ENCODE measurements at regions not wholly inside any gene's neighbourhood (a gene's known extent, or its start where the extent isn't known, plus 50 kb on each side); places are given as distances from the start of the nearest gene placed in this dataset.

GRCh38 chr1:219686171-219686570 lies 73.3 kb upstream of the ZC3H11B start:
- Histone ChIP-seq H2BK20ac (ENCODE audit: low read depth, low read length) (no peak overlapping the region), H3K27ac (ENCODE audit: insufficient read depth, low read length) (no peak overlapping the region), H2AK5ac (ENCODE audit: low read depth, low read length) (no peak overlapping the region), H3K4me2 (ENCODE audit: low read depth, low read length) (no peak overlapping the region), H3K36me3 (ENCODE audit: control insufficient read depth, insufficient read depth, low read length) (no peaks in the 10 kb centered on the region), H3K18ac (ENCODE audit: low read depth, low read length) (no peak overlapping the region), H3K79me1 (ENCODE audit: low read depth in 1 of 2, low read length in 2 of 2) (no peaks in the 10 kb centered on the region), H3K14ac (replicated peaks; ENCODE audit: low read depth, low read length) (no peak overlapping the region), H3K9me3 (ENCODE audit: control insufficient read depth, insufficient read depth, low read length) (no peaks in the 10 kb centered on the region), H4K91ac (ENCODE audit: insufficient read depth, low read depth, low read length) (no peak overlapping the region), H3K23ac (ENCODE audit: low read depth, low read length) (no peak overlapping the region), H2AK9ac (replicated peaks; ENCODE audit: low read depth, low read length, poor library complexity) (no peak overlapping the region), H3K9ac (ENCODE audit: low read depth, low read length) (no peak overlapping the region), H3K4ac (ENCODE audit: low read depth, low read length) (no peak overlapping the region), H4K8ac (ENCODE audit: low read depth in 2 of 2, low read length in 2 of 2) (no peak overlapping the region), H2BK120ac (ENCODE audit: low read depth, low read length) (no peak overlapping the region), H3K27me3 (ENCODE audit: control insufficient read depth, insufficient read depth, low read length) (no peaks in the 10 kb centered on the region), H3K4me3 (ENCODE audit: insufficient read depth, low read depth, low read length) (no peak overlapping the region), H4K5ac (ENCODE audit: low read depth, low read length) (no peak overlapping the region), H3K9me1 (ENCODE audit: insufficient read depth, low read length) (no peaks in the 10 kb centered on the region), H3K56ac (ENCODE audit: extremely low read depth, insufficient read depth, low read length) (no peak overlapping the region), H4K20me1 (ENCODE audit: insufficient read depth, low read length) (no peaks in the 10 kb centered on the region), H2AFZ (replicated peaks; ENCODE audit: low read length, poor library complexity) (no peak overlapping the region), H3K4me1 (ENCODE audit: control insufficient read depth, insufficient read depth, low read length) (no peaks in the 10 kb centered on the region), H2BK15ac (ENCODE audit: low read depth, low read length) (no peak overlapping the region), H2BK5ac (ENCODE audit: low read depth, low read length, poor library complexity, severe bottlenecking) (no peak overlapping the region)
- in situ Hi-C loops (cut with MboI; ENCODE audit: low sequenced_read_pairs) (no loop called here), intact Hi-C loops (cut with micrococcal nuclease) (no loop called here), dilution Hi-C loops (cut with HindIII; ENCODE audit: low sequenced_read_pairs, unreplicated experiment) (no loop called here)
- no peak for DNase-seq
- no peak for ATAC-seq (ENCODE audit: low read depth)
- WGBS, 2 experiments (ENCODE audit: extremely low coverage in 2 of 2, insufficient read length in 1 of 2): 83% methylated on average over 2 of the region's 2 CpGs; no CpG with 5 or more reads in 1 of the 2 experiments
- TF ChIP-seq, protein P1, sequence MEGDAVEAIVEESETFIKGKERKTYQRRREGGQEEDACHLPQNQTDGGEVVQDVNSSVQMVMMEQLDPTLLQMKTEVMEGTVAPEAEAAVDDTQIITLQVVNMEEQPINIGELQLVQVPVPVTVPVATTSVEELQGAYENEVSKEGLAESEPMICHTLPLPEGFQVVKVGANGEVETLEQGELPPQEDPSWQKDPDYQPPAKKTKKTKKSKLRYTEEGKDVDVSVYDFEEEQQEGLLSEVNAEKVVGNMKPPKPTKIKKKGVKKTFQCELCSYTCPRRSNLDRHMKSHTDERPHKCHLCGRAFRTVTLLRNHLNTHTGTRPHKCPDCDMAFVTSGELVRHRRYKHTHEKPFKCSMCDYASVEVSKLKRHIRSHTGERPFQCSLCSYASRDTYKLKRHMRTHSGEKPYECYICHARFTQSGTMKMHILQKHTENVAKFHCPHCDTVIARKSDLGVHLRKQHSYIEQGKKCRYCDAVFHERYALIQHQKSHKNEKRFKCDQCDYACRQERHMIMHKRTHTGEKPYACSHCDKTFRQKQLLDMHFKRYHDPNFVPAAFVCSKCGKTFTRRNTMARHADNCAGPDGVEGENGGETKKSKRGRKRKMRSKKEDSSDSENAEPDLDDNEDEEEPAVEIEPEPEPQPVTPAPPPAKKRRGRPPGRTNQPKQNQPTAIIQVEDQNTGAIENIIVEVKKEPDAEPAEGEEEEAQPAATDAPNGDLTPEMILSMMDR (conservative IDR thresholded peaks at IDR 0.05; ENCODE audit: low read depth, low read length): no peak
- TF ChIP-seq MXI1 (IDR thresholded peaks at IDR 0.05; ENCODE audit: borderline replicate concordance, low read depth, low read length) (no peak), MAZ (IDR thresholded peaks at IDR 0.05; ENCODE audit: borderline replicate concordance, low read depth, low read length) (no peak), RFX5 (IDR thresholded peaks at IDR 0.05; ENCODE audit: low read depth, low read length) (no peak), FOS (IDR thresholded peaks at IDR 0.05; ENCODE audit: low read depth, low read length) (no peak), SMC3 (IDR thresholded peaks at IDR 0.05; ENCODE audit: low read depth, low read length) (no peak), RCOR1 (IDR thresholded peaks at IDR 0.05; ENCODE audit: insufficient replicate concordance, low read length) (no peak), CEBPB (IDR thresholded peaks at IDR 0.05; ENCODE audit: low read depth, low read length) (no peak), CHD1 (IDR thresholded peaks at IDR 0.05; ENCODE audit: low read depth, low read length) (no peak), NFE2L2 (IDR thresholded peaks at IDR 0.05; ENCODE audit: low read depth, low read length) (no peak), MAFK (IDR thresholded peaks at IDR 0.05; ENCODE audit: low read depth, low read length) (no peak)
- BruUV-seq (replicated peaks): no TSS peak
- ChIA-PET POLR2A (ENCODE audit: unreplicated experiment) (no interaction called here), CTCF (no interaction called here)
